Neural crest cell (in vitro differentiated cells): ENCODE measurements at regions not wholly inside any gene's neighbourhood (a gene's known extent, or its start where the extent isn't known, plus 50 kb on each side); places are given as distances from the start of the nearest gene placed in this dataset.

Experiments used
- DNase-seq: peaks from one replicate; pipeline ENCODE4 v3.0.0; 2021; ENCODE audit warnings: low read depth, mixed read lengths, low spot score
- H3K27ac Mint-ChIP-seq: one replicate; pipeline ENCODE4 v1.8.0; 2021; ENCODE audit warnings: mild to moderate bottlenecking, mixed read lengths; ENCODE audit not compliant: unreplicated experiment
- H3K27me3 Mint-ChIP-seq: 2 replicates; pipeline ENCODE4 v1.8.0; 2021; ENCODE audit warnings: low read depth, mild to moderate bottlenecking, mixed read lengths
- H3K36me3 Mint-ChIP-seq: 2 replicates; pipeline ENCODE4 v1.8.0; 2021; ENCODE audit warnings: low read depth, mild to moderate bottlenecking, mixed read lengths
- H3K4me1 Mint-ChIP-seq: 2 replicates; pipeline ENCODE4 v1.8.0; 2021; ENCODE audit warnings: mixed read lengths
- H3K4me3 Mint-ChIP-seq: one replicate; pipeline ENCODE4 v1.8.0; 2021; ENCODE audit warnings: mild to moderate bottlenecking, mixed read lengths
- H3K9me3 Mint-ChIP-seq: 2 replicates; pipeline ENCODE4 v1.8.0; 2021; ENCODE audit warnings: mixed read lengths
- TF ChIP-seq, protein P1 (sequence below): fragments of 200-600 bp; sonication (generic); conservative IDR thresholded peaks from 2 replicates; pipeline ENCODE4 v1.5.0; 2021; ENCODE audit warnings: antibody characterized with exemption, mild to moderate bottlenecking

GRCh38 chr5:171555160-171555559, 135.7 kb downstream of the FGF18 start:
- Mint-ChIP-seq H3K9me3 (no peaks in the 10 kb centered on the region), H3K27me3 (peaks cover 4% of the 10 kb centered on the region), H3K27ac (no peak overlapping the region)

GRCh38 chr5:171562822-171563221, 143.4 kb downstream of the FGF18 start:
- Mint-ChIP-seq H3K4me1 (peaks cover 5% of the 10 kb centered on the region), H3K9me3 (peaks cover 17% of the 10 kb centered on the region), H3K36me3 (peaks cover 4% of the 10 kb centered on the region), H3K27me3 (no peaks in the 10 kb centered on the region), H3K4me3 (no peak overlapping the region), H3K27ac (no peak overlapping the region)
- no peak for DNase-seq
- TF ChIP-seq, protein P1, sequence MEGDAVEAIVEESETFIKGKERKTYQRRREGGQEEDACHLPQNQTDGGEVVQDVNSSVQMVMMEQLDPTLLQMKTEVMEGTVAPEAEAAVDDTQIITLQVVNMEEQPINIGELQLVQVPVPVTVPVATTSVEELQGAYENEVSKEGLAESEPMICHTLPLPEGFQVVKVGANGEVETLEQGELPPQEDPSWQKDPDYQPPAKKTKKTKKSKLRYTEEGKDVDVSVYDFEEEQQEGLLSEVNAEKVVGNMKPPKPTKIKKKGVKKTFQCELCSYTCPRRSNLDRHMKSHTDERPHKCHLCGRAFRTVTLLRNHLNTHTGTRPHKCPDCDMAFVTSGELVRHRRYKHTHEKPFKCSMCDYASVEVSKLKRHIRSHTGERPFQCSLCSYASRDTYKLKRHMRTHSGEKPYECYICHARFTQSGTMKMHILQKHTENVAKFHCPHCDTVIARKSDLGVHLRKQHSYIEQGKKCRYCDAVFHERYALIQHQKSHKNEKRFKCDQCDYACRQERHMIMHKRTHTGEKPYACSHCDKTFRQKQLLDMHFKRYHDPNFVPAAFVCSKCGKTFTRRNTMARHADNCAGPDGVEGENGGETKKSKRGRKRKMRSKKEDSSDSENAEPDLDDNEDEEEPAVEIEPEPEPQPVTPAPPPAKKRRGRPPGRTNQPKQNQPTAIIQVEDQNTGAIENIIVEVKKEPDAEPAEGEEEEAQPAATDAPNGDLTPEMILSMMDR = no peak

More at GRCh38 chr5:171555160-171555559, 135.7 kb downstream of the FGF18 start:
- no peaks in the 10 kb centered on the region for H3K36me3 Mint-ChIP-seq
- no peak overlapping the region for H3K4me3 Mint-ChIP-seq
- TF ChIP-seq, protein P1 = no peak
- H3K4me1 Mint-ChIP-seq = peaks cover 5% of the 10 kb centered on the region
- DNase-seq = no peak

- TF ChIP-seq, protein P1 = no peak
- H3K4me3 Mint-ChIP-seq = no peak overlapping the region
- no peaks in the 10 kb centered on the region for H3K27me3 Mint-ChIP-seq
- H3K9me3 Mint-ChIP-seq = peaks cover 25% of the 10 kb centered on the region
- H3K27ac Mint-ChIP-seq = no peak overlapping the region
- H3K4me1 Mint-ChIP-seq = peaks cover 12% of the 10 kb centered on the region
- H3K36me3 Mint-ChIP-seq = peaks cover 25% of the 10 kb centered on the region
- no peak for DNase-seq
Measured at GRCh38 chr5:171568389-171568788, 148.9 kb downstream of the FGF18 start.

DNA sequence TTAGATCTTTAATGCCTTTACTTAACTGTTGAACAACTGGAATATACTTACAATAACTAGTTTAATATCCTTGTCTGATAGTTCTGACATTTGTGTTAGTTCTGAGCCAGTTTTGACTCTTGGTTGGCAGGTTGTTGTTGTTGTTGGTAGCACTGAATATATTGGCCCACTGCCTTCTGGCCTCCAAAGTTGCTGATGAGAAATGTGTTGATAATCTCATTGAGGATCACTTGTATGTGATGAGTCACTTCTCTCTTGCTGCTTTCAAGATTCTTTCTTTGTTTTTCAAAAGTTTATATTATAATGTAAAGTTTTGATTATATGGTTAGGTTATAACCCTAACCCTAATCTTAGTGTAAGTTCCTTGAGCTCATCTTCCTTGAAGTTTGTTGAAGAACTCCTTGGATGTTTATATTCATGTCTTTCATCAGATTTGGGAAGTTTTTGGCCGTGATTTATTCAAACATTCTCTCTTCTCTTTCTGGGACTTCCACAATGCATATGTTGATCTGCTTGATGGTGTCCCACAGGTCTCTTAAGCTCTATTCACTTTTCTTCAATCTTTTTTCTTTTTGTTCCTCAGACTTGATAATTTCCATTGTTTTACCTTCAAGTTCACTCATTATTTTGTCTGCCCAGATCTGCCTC, 149.7 kb downstream of the FGF18 start:
- Mint-ChIP-seq H3K27ac (no peak overlapping the region), H3K27me3 (no peaks in the 10 kb centered on the region), H3K4me1 (peaks cover 12% of the 10 kb centered on the region), H3K4me3 (no peak overlapping the region), H3K9me3 (peaks cover 22% of the 10 kb centered on the region), H3K36me3 (peaks cover 21% of the 10 kb centered on the region)
- DNase-seq = no peak
- TF ChIP-seq, protein P1 = no peak

GRCh38 chr5:171570244-171570825, 150.9 kb downstream of the FGF18 start:
- peaks cover 21% of the 10 kb centered on the region for H3K9me3 Mint-ChIP-seq
- H3K36me3 Mint-ChIP-seq = peaks cover 21% of the 10 kb centered on the region
- no peaks in the 10 kb centered on the region for H3K27me3 Mint-ChIP-seq
- TF ChIP-seq, protein P1 = no peak
- H3K27ac Mint-ChIP-seq = peak overlapping the region; percentile 72
- H3K4me1 Mint-ChIP-seq = peaks cover 12% of the 10 kb centered on the region
- no peak for DNase-seq
- no peak overlapping the region for H3K4me3 Mint-ChIP-seq
